ENCODE measurements at regions not wholly inside any gene's neighbourhood (a gene's known extent, or its start where the extent isn't known, plus 50 kb on each side); places are given as distances from the start of the nearest gene placed in this dataset.

GRCh38 chr9:28662675-28663074 lies 1089.4 kb upstream of the C9orf72 start:
- no peak for DNase-seq

GRCh38 chr9:28668158-28668557 lies 1094.9 kb upstream of the C9orf72 start:
- no peak for DNase-seq

GRCh38 chr9:28671000-28671399 lies 1097.7 kb upstream of the C9orf72 start:
- DNase-seq = no peak

GRCh38 chr9:28678097-28678496 lies 1104.8 kb upstream of the C9orf72 start:
- DNase-seq = no peak

- DNase-seq = no peak
Observed at GRCh38 chr9:28688172-28688571, 1114.9 kb upstream of the C9orf72 start.

GRCh38 chr9:28692012-28692411 lies 1118.7 kb upstream of the C9orf72 start:
- no peak for DNase-seq

- DNase-seq = no peak
Observed at GRCh38 chr9:28696960-28697359, 1123.7 kb upstream of the C9orf72 start.

GRCh38 chr9:28699632-28700031 lies 1126.4 kb upstream of the C9orf72 start:
- no peak for DNase-seq

- DNase-seq = no peak
Observed at GRCh38 chr9:28707616-28708015, 1134.3 kb upstream of the C9orf72 start.

- DNase-seq = no peak
Observed at GRCh38 chr9:28714188-28714587, 1140.9 kb upstream of the C9orf72 start.

- DNase-seq = no peak
Observed at GRCh38 chr9:28718226-28718625, 1144.9 kb upstream of the C9orf72 start.

GRCh38 chr9:28720746-28721145 lies 1147.5 kb upstream of the C9orf72 start:
- DNase-seq = no peak

GRCh38 chr9:28730111-28730510 lies 1156.8 kb upstream of the C9orf72 start:
- DNase-seq = no peak

GRCh38 chr9:28735738-28736342 lies 1162.6 kb upstream of the C9orf72 start:
- DNase-seq = no peak

- no peak for DNase-seq
Observed at GRCh38 chr9:28741459-28741858, 1168.2 kb upstream of the C9orf72 start.

GRCh38 chr9:28747351-28747985 lies 1174.2 kb upstream of the C9orf72 start:
- no peak for DNase-seq

- DNase-seq = no peak
Observed at GRCh38 chr9:28750136-28750535, 1176.9 kb upstream of the C9orf72 start.

GRCh38 chr9:28758341-28758740 lies 1185.1 kb upstream of the C9orf72 start:
- no peak for DNase-seq

- DNase-seq = no peak
Observed at GRCh38 chr9:28758971-28759370, 1185.7 kb upstream of the C9orf72 start.

GRCh38 chr9:28762167-28762566 lies 1188.9 kb upstream of the C9orf72 start:
- DNase-seq = no peak

- DNase-seq = no peak
Observed at GRCh38 chr9:28764532-28764931, 1191.3 kb upstream of the C9orf72 start.

- DNase-seq = no peak
Observed at GRCh38 chr9:28770226-28770625, 1196.9 kb upstream of the C9orf72 start.

- DNase-seq = no peak
Observed at GRCh38 chr9:28770827-28771226, 1197.5 kb upstream of the C9orf72 start.

GRCh38 chr9:28774433-28775235 lies 1201.4 kb upstream of the C9orf72 start:
- no peak for DNase-seq

Measured in CD4-positive, alpha-beta T cell treated with Interferon alpha-2 for 1 hour (primary cell).